Mucosa of descending colon (tissue), 3 donors: ENCODE measurements at regions not wholly inside any gene's neighbourhood (a gene's known extent, or its start where the extent isn't known, plus 50 kb on each side); places are given as distances from the start of the nearest gene placed in this dataset.

Experiments used
- ATAC-seq: fragments of 200-7000 bp; cut with Tn5 transposase; one replicate; pipeline ENCODE4 v1.9.1; 2020; ENCODE audit warnings: mild to moderate bottlenecking, moderate library complexity
- DNase-seq, 3 donors: peaks; one replicate each; pipeline ENCODE4 v3.0.0-alpha.2; 2020
- H3K36me3 ChIP-seq: fragments of 200-600 bp; one replicate; pipeline ENCODE4 v1.8.0; 2021; ENCODE audit warnings: low read depth, mild to moderate bottlenecking
- H3K4me1 ChIP-seq: fragments of 200-600 bp; one replicate; pipeline ENCODE4 v1.8.0; 2021; ENCODE audit warnings: low read depth, mild to moderate bottlenecking
- H3K4me3 ChIP-seq: fragments of 200-600 bp; one replicate; pipeline ENCODE4 v1.8.0; 2021; ENCODE audit warnings: mild to moderate bottlenecking
- H3K9me3 ChIP-seq: fragments of 200-600 bp; one replicate; pipeline ENCODE4 v1.8.0; 2021; ENCODE audit warnings: mild to moderate bottlenecking
- intact Hi-C, 2 donors: fragments of 100-400 bp; cut with DNase I in 1 of 2; cut with micrococcal nuclease in 1 of 2; formaldehyde crosslinking; loops; one replicate each; pipeline versions ENCODE4 v1.11.0 to v1.11.1; 2022; cut with DNase I, micrococcal nuclease
- TF ChIP-seq, protein P1 (sequence below): fragments of 200-600 bp; IDR thresholded peaks from one replicate; pipeline ENCODE4 v1.8.0; 2022; ENCODE audit warnings: antibody characterized with exemption, mild to moderate bottlenecking
- donor health status: DM: no; HTN: no; CAD: no; lungs with moderate emphysema.
- donor health status: DM: no; HTN: no; CAD: no.
- donor health status: DM: no; HTN: yes; CAD: no.

DNA sequence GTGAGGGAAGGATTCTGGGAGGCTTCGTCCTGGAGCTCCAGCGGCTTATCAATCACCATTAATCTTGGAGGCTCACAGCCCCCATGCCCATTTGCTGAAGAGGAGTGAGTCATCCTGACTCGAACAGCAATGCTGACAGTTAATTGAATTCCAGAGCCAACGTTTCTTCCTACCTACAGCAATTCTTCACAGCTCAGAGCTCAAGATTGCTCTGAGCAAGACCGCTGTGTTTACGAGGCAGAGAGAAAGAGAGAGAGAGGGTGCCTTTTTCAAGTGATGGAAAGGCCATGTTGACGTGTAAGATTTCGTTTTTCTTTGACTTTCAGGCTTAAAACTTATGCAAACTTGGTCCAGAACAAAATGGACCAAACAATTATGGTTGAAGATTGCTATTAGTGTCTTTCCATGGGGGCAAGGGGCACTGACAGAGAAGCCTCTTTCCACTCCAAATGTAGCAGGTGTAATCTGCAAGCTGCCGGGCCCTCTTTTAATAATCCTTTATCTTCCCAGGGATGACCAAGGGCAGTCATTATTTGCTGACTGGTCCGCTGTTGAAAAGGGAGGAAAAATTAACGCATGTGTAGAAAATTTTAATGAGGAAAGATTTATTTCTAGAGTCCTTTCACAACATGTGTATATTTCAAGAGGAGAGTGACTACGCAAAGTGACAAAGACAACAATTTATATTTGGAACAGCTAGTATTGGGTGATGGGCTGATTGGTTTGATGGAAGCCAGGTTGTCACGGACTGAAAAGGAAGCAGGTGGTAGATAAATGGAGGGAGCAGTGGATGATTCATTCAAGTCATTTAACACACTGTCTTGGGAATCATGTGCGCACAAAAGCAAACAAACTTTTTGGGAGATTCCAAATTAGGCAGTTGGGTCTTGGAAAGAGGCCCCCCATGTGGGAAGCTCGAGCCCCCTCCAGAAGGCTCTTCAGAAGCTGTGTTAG, 136.1 kb upstream of the IRF2BP2 start:
- no peaks in the 10 kb centered on the region for H3K36me3 ChIP-seq
- H3K9me3 ChIP-seq: no peaks in the 10 kb centered on the region
- no peak overlapping the region for H3K4me3 ChIP-seq
- DNase-seq: no peak
- intact Hi-C loops: no loop called here
- no peak for ATAC-seq
- TF ChIP-seq, protein P1, sequence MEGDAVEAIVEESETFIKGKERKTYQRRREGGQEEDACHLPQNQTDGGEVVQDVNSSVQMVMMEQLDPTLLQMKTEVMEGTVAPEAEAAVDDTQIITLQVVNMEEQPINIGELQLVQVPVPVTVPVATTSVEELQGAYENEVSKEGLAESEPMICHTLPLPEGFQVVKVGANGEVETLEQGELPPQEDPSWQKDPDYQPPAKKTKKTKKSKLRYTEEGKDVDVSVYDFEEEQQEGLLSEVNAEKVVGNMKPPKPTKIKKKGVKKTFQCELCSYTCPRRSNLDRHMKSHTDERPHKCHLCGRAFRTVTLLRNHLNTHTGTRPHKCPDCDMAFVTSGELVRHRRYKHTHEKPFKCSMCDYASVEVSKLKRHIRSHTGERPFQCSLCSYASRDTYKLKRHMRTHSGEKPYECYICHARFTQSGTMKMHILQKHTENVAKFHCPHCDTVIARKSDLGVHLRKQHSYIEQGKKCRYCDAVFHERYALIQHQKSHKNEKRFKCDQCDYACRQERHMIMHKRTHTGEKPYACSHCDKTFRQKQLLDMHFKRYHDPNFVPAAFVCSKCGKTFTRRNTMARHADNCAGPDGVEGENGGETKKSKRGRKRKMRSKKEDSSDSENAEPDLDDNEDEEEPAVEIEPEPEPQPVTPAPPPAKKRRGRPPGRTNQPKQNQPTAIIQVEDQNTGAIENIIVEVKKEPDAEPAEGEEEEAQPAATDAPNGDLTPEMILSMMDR: no peak
- peaks cover 4% of the 10 kb centered on the region for H3K4me1 ChIP-seq

DNA sequence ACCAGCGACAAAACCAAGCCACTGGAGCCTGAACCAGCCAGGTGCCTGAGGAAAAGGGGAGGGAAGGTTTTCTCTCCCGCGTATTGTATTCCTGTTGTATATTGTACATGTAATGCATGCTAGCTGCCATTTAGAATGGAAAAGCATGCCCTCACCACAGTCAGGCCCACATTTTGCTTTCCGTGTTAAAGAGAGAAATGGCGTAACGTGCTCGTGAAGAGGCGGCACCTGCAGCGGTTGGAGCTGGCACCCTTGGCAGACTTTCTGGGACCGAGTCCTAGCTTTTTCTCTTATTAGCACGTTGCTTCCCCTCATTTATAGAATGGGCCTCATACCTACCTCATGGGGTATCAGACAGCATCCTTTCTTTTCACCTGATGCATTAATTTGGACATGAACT, 135.3 kb upstream of the IRF2BP2 start:
- peaks cover 3% of the 10 kb centered on the region for H3K4me1 ChIP-seq
- H3K36me3 ChIP-seq: no peaks in the 10 kb centered on the region
- H3K4me3 ChIP-seq: no peak overlapping the region
- DNase-seq (no peak), ATAC-seq (no peak)
- no peaks in the 10 kb centered on the region for H3K9me3 ChIP-seq
- intact Hi-C loops: no loop called here
- TF ChIP-seq, protein P1: no peak

DNA sequence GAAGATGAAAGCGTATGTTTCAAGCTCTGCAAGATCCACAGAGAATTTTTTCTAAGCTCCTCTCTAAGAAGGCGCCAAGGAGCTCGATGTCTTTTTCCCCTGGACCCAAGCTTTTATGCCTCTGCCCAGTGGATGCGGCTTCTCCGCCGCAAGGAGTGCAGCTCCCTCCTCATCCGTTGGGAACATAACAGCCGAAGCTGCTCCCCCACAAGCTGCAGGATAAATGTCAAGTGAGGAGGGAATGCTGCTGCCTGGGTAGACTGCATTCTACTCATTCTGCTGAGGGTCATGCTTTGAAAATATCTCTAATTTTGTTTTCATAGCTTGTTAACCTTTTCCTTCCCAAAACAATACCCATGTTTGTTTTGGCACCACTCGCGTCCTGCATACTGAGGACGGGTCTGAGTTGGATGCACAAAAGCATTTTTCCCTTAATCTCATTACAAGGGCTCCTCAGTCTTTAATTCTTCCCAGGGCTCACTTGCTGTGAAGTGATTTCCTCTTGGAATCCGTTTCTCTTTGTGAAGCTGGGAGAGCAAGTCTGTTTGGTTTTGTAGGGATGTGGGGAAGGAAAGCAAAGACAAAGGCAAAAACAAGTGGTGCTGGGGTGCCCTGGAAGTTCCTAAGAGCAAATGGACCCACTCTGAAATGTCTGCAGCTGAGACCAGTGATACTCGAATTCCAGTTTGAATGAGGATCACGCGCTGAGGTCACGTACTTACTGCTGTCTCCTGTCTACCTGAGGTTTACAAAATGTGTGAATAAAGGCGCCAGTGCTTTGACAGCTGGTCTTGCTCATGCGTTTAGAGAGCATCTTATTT, 134.0 kb upstream of the IRF2BP2 start:
- H3K9me3 ChIP-seq: no peaks in the 10 kb centered on the region
- intact Hi-C loops: no loop called here
- H3K4me3 ChIP-seq: no peak overlapping the region
- DNase-seq (no peak), ATAC-seq (no peak)
- peaks cover 3% of the 10 kb centered on the region for H3K4me1 ChIP-seq
- TF ChIP-seq, protein P1: no peak
- H3K36me3 ChIP-seq: no peaks in the 10 kb centered on the region

DNA sequence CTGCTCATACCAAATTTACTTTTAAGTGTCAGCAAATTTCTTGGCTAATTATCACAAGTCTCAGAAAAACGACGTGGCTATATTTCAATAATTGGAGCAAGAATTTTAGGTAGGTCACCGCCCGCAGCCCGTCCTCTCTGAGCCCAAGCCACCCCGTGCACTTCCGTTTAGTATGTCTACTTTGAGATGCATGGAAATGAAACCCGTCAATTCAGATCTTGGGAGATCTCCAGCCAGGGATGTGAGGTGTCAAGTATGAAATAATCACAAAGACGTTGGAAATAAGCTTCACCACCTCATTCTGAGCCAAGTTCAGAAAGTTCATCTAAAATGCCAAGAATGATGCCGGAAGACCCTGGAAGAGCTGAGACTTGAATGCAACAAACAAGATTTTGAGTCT, 132.6 kb upstream of the IRF2BP2 start:
- Histone ChIP-seq H3K36me3 (no peaks in the 10 kb centered on the region), H3K9me3 (no peaks in the 10 kb centered on the region), H3K4me3 (no peak overlapping the region), H3K4me1 (peaks cover 3% of the 10 kb centered on the region)
- intact Hi-C loops: no loop called here
- TF ChIP-seq, protein P1: no peak
- no peak for DNase-seq
- no peak for ATAC-seq

DNA sequence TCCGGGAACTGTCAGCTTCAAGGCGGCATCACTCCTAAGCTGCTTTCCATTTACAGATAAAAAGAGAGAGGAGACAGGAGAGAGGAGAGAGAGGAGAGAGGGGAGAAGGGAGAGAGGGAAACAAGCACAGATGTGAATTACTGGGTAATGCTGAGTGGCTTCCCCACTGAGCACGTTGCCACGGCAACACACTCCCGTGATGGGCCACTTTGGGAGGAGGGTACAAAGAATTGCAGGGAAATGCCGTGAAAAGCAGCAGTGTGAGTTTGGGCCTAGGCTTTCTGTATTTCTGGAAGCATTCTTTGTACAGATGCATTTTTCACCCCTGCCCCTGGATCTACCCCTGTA, 128.0 kb upstream of the IRF2BP2 start:
- ATAC-seq (no peak), DNase-seq (no peak)
- no peaks in the 10 kb centered on the region for H3K9me3 ChIP-seq
- H3K4me3 ChIP-seq: no peak overlapping the region
- no peaks in the 10 kb centered on the region for H3K36me3 ChIP-seq
- TF ChIP-seq, protein P1: no peak
- no peaks in the 10 kb centered on the region for H3K4me1 ChIP-seq
- intact Hi-C loops: no loop called here
